Natural killer cell (primary cell): ENCODE measurements at regions not wholly inside any gene's neighbourhood (a gene's known extent, or its start where the extent isn't known, plus 50 kb on each side); places are given as distances from the start of the nearest gene placed in this dataset.
A peak's percentile ranks its signal among the peaks of the same experiment; 100 is the strongest.
"Not testable (repeated sequence)": the region's sequence is repeated elsewhere in the genome, so short reads cannot be mapped to it uniquely, and the experiment has no call there.

Experiments
- ATAC-seq, 3 donors: fragments of 150-1000 bp in 2 of 3; fragments of 200-7000 bp in 1 of 3; cut with Tn5 transposase; 1 replicate in 1 of 3; 2 replicates in 2 of 3; pipeline ENCODE4 v1.10.0; 2021; ENCODE audit warnings: mild to moderate bottlenecking in 2 of 3, moderate library complexity in 2 of 3
- DNase-seq, 2 donors: peaks; one replicate each; pipeline versions ENCODE4 v3.0.0 to v3.0.0-alpha.2; 2013 to 2021; ENCODE audit warnings: mixed read lengths in 1 of 2
- H3K27ac ChIP-seq: one replicate; pipeline ENCODE4 v1.5.1; 2013; ENCODE audit warnings: mild to moderate bottlenecking, low read length
- H3K27me3 ChIP-seq: one replicate; pipeline ENCODE4 v1.6.1; 2013; ENCODE audit warnings: low read length; ENCODE audit not compliant: control insufficient read depth, insufficient read depth
- H3K36me3 ChIP-seq: one replicate; pipeline ENCODE4 v1.6.1; 2013; ENCODE audit warnings: low read length; ENCODE audit not compliant: control insufficient read depth, insufficient read depth
- H3K4me1 ChIP-seq: one replicate; pipeline ENCODE4 v1.6.1; 2013; ENCODE audit warnings: low read length; ENCODE audit not compliant: control insufficient read depth, insufficient read depth
- H3K4me3 ChIP-seq: one replicate; pipeline ENCODE4 v1.5.1; 2013; ENCODE audit warnings: low read length
- H3K9me3 ChIP-seq: one replicate; pipeline ENCODE4 v1.6.1; 2013; ENCODE audit warnings: low read length; ENCODE audit not compliant: control insufficient read depth, insufficient read depth
- H3K27ac Mint-ChIP-seq, 2 donors: one replicate each; pipeline ENCODE4 v1.8.0; 2022; ENCODE audit warnings: mild to moderate bottlenecking in 2 of 2, mixed read lengths in 2 of 2, moderate library complexity in 1 of 2
- H3K27me3 Mint-ChIP-seq, 2 donors: one replicate each; pipeline ENCODE4 v1.8.0; 2022; ENCODE audit warnings: low read depth in 2 of 2, mixed read lengths in 2 of 2
- H3K36me3 Mint-ChIP-seq: one replicate; pipeline ENCODE4 v1.8.0; 2022; ENCODE audit warnings: mixed read lengths
- H3K4me1 Mint-ChIP-seq, 2 donors: one replicate each; pipeline ENCODE4 v1.8.0; 2022; ENCODE audit warnings: mixed read lengths in 2 of 2
- H3K4me3 Mint-ChIP-seq: one replicate; pipeline ENCODE4 v1.8.0; 2022; ENCODE audit warnings: mild to moderate bottlenecking, moderate library complexity, mixed read lengths
- H3K9me3 Mint-ChIP-seq, 2 donors: one replicate each; pipeline ENCODE4 v1.8.0; 2022; ENCODE audit warnings: mixed read lengths in 2 of 2
- WGBS: methylation state at CpG from one replicate; pipeline ENCODE4 v1.1.7; 2013; ENCODE audit warnings: missing lambda C conversion rate; ENCODE audit not compliant: insufficient coverage; 5-methylcytosine and 5-hydroxymethylcytosine counted together
- intact Hi-C: fragments of 100-400 bp; cut with micrococcal nuclease; formaldehyde crosslinking; loops from one replicate; pipeline ENCODE4 v1.14.2; 2022
- TF ChIP-seq, protein P1 (sequence below): fragments of 200-600 bp; IDR thresholded peaks from one replicate; pipeline ENCODE4 v1.8.0; 2022; ENCODE audit warnings: antibody characterized with exemption

- H3K36me3 Mint-ChIP-seq, H3K27me3 Mint-ChIP-seq, H3K4me3 ChIP-seq, H3K27me3 ChIP-seq, H3K27ac Mint-ChIP-seq, H3K9me3 ChIP-seq, H3K4me1 Mint-ChIP-seq, H3K9me3 Mint-ChIP-seq, H3K36me3 ChIP-seq, H3K4me3 Mint-ChIP-seq, DNase-seq, H3K27ac ChIP-seq, intact Hi-C loops, ATAC-seq, H3K4me1 ChIP-seq: not testable (repeated sequence)
- WGBS, result no CpG with 5 or more reads among the region's 2 CpGs
Measured at GRCh38 chr7:63291758-63292157, 706.9 kb upstream of the ZNF722 start.

DNA sequence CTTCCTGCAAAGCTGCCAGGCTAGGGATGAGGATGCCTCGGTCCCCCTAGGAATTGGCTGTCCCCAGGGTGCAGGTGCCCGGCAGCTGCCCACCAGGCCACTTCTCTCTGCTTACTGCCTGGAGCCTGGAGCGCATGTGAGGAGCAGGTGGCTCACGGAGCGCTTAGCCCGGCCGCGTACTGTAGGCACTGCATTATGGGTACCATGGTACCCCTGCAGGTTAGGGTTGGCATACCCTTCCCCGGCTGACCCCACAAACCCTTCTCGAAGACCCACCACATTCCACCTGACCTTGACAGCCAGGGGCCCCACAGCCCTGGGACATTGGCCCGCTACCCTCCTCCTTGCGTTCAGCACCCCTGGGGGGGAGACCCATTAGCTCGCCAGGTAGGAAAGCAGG lies 681.1 kb upstream of the ZNF722 start:
- H3K27ac ChIP-seq, H3K36me3 ChIP-seq, ATAC-seq, H3K9me3 ChIP-seq, H3K4me1 ChIP-seq, H3K4me3 ChIP-seq, H3K27ac Mint-ChIP-seq, H3K27me3 ChIP-seq, H3K27me3 Mint-ChIP-seq, H3K9me3 Mint-ChIP-seq, H3K4me3 Mint-ChIP-seq, DNase-seq, intact Hi-C loops, H3K4me1 Mint-ChIP-seq, H3K36me3 Mint-ChIP-seq: not testable (repeated sequence)
- WGBS, result 97% methylated on average over 7 of the region's 13 CpGs

GRCh38 chr7:63348755-63349408 lies 649.8 kb upstream of the ZNF722 start:
- H3K27ac ChIP-seq, H3K4me1 Mint-ChIP-seq, H3K36me3 ChIP-seq, H3K9me3 ChIP-seq, DNase-seq, H3K9me3 Mint-ChIP-seq, H3K4me1 ChIP-seq, H3K27me3 Mint-ChIP-seq, H3K4me3 Mint-ChIP-seq, H3K27ac Mint-ChIP-seq, H3K4me3 ChIP-seq, intact Hi-C loops, H3K36me3 Mint-ChIP-seq, H3K27me3 ChIP-seq: not testable (repeated sequence)
- ATAC-seq, result peak in 1 of 3 donors; percentile 49
- WGBS, result 92% methylated on average over 12 of the region's 31 CpGs

DNA sequence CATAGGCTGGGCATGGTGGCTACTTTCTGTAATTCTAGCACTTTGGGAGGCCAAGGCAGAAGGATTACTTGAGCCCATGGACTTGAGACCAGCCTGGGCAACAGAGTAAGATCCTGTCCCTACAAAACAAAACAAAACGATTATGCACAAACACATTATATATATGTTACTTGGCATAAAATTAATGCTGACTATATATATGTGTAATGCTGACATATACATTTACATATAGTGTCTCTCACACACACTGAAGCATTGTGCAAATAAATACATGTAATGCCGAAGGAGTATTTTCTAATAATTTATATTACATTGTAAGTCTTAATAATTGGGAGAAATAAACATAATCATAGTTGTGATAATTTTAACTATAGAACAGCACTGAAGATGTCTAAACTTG lies 621.8 kb upstream of the ZNF722 start:
- no peak for DNase-seq
- Mint-ChIP-seq H3K27ac (no peak overlapping the region), H3K9me3 (peaks cover 0 to 16% of the 10 kb centered on the region in 2 donors), H3K4me3 (no peak overlapping the region), H3K27me3 (no peaks in the 10 kb centered on the region), H3K4me1 (no peaks in the 10 kb centered on the region), H3K36me3 (no peaks in the 10 kb centered on the region)
- WGBS, result no CpG with 5 or more reads among the region's 2 CpGs
- Histone ChIP-seq H3K36me3 (no peaks in the 10 kb centered on the region), H3K4me1 (no peaks in the 10 kb centered on the region), H3K27me3 (no peaks in the 10 kb centered on the region), H3K27ac (no peak overlapping the region), H3K4me3 (no peak overlapping the region), H3K9me3 (peaks cover 8% of the 10 kb centered on the region)
- ATAC-seq, result no peak
- TF ChIP-seq, protein P1, sequence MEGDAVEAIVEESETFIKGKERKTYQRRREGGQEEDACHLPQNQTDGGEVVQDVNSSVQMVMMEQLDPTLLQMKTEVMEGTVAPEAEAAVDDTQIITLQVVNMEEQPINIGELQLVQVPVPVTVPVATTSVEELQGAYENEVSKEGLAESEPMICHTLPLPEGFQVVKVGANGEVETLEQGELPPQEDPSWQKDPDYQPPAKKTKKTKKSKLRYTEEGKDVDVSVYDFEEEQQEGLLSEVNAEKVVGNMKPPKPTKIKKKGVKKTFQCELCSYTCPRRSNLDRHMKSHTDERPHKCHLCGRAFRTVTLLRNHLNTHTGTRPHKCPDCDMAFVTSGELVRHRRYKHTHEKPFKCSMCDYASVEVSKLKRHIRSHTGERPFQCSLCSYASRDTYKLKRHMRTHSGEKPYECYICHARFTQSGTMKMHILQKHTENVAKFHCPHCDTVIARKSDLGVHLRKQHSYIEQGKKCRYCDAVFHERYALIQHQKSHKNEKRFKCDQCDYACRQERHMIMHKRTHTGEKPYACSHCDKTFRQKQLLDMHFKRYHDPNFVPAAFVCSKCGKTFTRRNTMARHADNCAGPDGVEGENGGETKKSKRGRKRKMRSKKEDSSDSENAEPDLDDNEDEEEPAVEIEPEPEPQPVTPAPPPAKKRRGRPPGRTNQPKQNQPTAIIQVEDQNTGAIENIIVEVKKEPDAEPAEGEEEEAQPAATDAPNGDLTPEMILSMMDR, result no peak
- intact Hi-C loops, result no loop called here

- H3K4me3 Mint-ChIP-seq, intact Hi-C loops, H3K4me1 Mint-ChIP-seq: not testable (repeated sequence)
Measured at GRCh38 chr7:63394139-63394538, 604.5 kb upstream of the ZNF722 start.

DNA sequence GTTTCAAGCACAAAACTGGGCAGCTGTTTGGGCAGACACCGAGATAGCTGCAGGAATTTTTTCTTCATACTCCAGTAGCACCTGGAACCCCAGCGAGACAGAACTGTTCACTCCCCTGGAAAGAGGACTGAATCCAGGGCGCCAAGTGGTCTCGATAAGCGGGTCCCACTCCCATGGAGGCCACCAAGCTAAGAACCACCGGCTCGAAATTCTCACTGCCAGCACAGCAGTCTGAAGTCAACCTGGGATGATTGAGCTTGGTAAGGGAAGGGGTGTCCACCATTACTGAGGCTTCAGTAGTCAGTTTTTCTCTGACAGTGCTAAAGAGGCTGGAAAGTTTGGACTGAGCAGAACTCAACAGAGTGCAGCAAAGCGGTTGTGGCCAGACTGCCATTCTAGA lies 590.8 kb upstream of the ZNF722 start:
- H3K9me3 Mint-ChIP-seq, H3K27me3 ChIP-seq, H3K9me3 ChIP-seq, H3K27ac ChIP-seq, intact Hi-C loops, ATAC-seq, H3K27me3 Mint-ChIP-seq, H3K36me3 Mint-ChIP-seq, H3K4me1 ChIP-seq, H3K4me3 ChIP-seq, DNase-seq, H3K4me3 Mint-ChIP-seq, H3K36me3 ChIP-seq, H3K27ac Mint-ChIP-seq, H3K4me1 Mint-ChIP-seq: not testable (repeated sequence)
- WGBS, result no CpG with 5 or more reads among the region's 8 CpGs

More at GRCh38 chr7:63394139-63394538, 604.5 kb upstream of the ZNF722 start:
- H3K27me3 Mint-ChIP-seq, H3K27me3 ChIP-seq, H3K4me3 ChIP-seq, H3K27ac Mint-ChIP-seq, H3K9me3 ChIP-seq, DNase-seq, H3K27ac ChIP-seq, H3K36me3 ChIP-seq, H3K36me3 Mint-ChIP-seq, H3K4me1 ChIP-seq, ATAC-seq, H3K9me3 Mint-ChIP-seq: not testable (repeated sequence)
- WGBS, result no CpG with 5 or more reads among the region's 25 CpGs
